Liver (tissue), 8 donors: ENCODE measurements at regions not wholly inside any gene's neighbourhood (a gene's known extent, or its start where the extent isn't known, plus 50 kb on each side); places are given as distances from the start of the nearest gene placed in this dataset.

ENCODE experiments used
- DNase-seq: peaks from one replicate; pipeline ENCODE4 v3.0.0-alpha.2; 2017; ENCODE audit warnings: low spot score
- H3K27ac ChIP-seq, 2 donors: one replicate each; pipeline ENCODE4 v1.7.0; 2013; ENCODE audit warnings: inconsistent platforms in 2 of 2, low read length in 2 of 2, control low read depth in 1 of 2, low read depth in 1 of 2, mild to moderate bottlenecking in 1 of 2
- H3K27me3 ChIP-seq, 4 donors: one replicate each; pipeline versions ENCODE4 v1.6.1 to v1.7.0; 2013; ENCODE audit warnings: low read length in 3 of 4, inconsistent platforms in 1 of 4, mild to moderate bottlenecking in 1 of 4, moderate library complexity in 1 of 4; ENCODE audit not compliant: control insufficient read depth in 4 of 4, insufficient read depth in 4 of 4
- H3K36me3 ChIP-seq, 4 donors: one replicate each; pipeline versions ENCODE4 v1.6.1 to v1.7.0; 2013; ENCODE audit warnings: low read length in 3 of 4, mild to moderate bottlenecking in 3 of 4, low read depth in 1 of 4, moderate library complexity in 1 of 4; ENCODE audit not compliant: control insufficient read depth in 4 of 4, insufficient read depth in 3 of 4
- H3K4me1 ChIP-seq, 4 donors: one replicate each; pipeline versions ENCODE4 v1.6.1 to v1.7.0; 2013; ENCODE audit warnings: low read length in 3 of 4, mild to moderate bottlenecking in 3 of 4, moderate library complexity in 1 of 4; ENCODE audit not compliant: control insufficient read depth in 4 of 4, insufficient read depth in 4 of 4
- H3K4me3 ChIP-seq, 3 donors: one replicate each; pipeline versions ENCODE4 v1.6.1 to v1.7.0; 2013; ENCODE audit warnings: low read length in 3 of 3, control low read depth in 1 of 3, low read depth in 1 of 3, mild to moderate bottlenecking in 1 of 3
- H3K9ac ChIP-seq, 2 donors: one replicate each; pipeline ENCODE4 v1.7.0; 2013; ENCODE audit warnings: low read length in 2 of 2, mild to moderate bottlenecking in 2 of 2, moderate library complexity in 2 of 2, control low read depth in 1 of 2, low read depth in 1 of 2
- H3K9me3 ChIP-seq, 4 donors: one replicate each; pipeline versions ENCODE4 v1.6.1 to v1.7.0; 2013; ENCODE audit warnings: low read length in 3 of 4; ENCODE audit not compliant: control insufficient read depth in 4 of 4
- ATF3 ChIP-seq: IDR thresholded peaks from 2 replicates; pipeline ENCODE4 v1.6.1; 2016; ENCODE audit warnings: antibody characterized with exemption
- EGR1 ChIP-seq, 2 donors: IDR thresholded peaks; 2 replicates each; pipeline ENCODE4 v1.6.1; 2016 to 2018; ENCODE audit warnings: antibody characterized with exemption in 2 of 2, low read depth in 2 of 2
- FOXA1 ChIP-seq: IDR thresholded peaks from 2 replicates; pipeline ENCODE4 v1.6.1; 2016; ENCODE audit warnings: antibody characterized with exemption
- FOXA2 ChIP-seq: IDR thresholded peaks from 2 replicates; pipeline ENCODE4 v1.6.1; 2016; ENCODE audit warnings: antibody characterized with exemption
- GABPA ChIP-seq, 2 donors: IDR thresholded peaks in 1 of 2; conservative IDR thresholded peaks in 1 of 2; 2 replicates each; pipeline ENCODE4 v1.6.1; 2016; ENCODE audit warnings: antibody characterized with exemption in 2 of 2, mild to moderate bottlenecking in 1 of 2, moderate library complexity in 1 of 2
- HNF4A ChIP-seq, 2 donors: conservative IDR thresholded peaks; 2 replicates each; pipeline ENCODE4 v1.6.1; 2016; ENCODE audit warnings: antibody characterized with exemption in 2 of 2, mild to moderate bottlenecking in 2 of 2
- HNF4G ChIP-seq: IDR thresholded peaks from 2 replicates; pipeline ENCODE4 v1.6.1; 2016; ENCODE audit warnings: antibody characterized with exemption
- JUND ChIP-seq, 2 donors: IDR thresholded peaks; 2 replicates each; pipeline ENCODE4 v1.6.1; 2016; ENCODE audit warnings: antibody characterized with exemption in 2 of 2
- MAX ChIP-seq: IDR thresholded peaks from 2 replicates; pipeline ENCODE4 v1.6.1; 2016; ENCODE audit warnings: antibody characterized with exemption
- NR2F2 ChIP-seq: IDR thresholded peaks from 2 replicates; pipeline ENCODE4 v1.6.1; 2016; ENCODE audit warnings: antibody characterized with exemption
- RAD21 ChIP-seq, 2 donors: IDR thresholded peaks; 2 replicates each; pipeline ENCODE4 v1.6.1; 2016; ENCODE audit warnings: antibody characterized with exemption in 2 of 2, mild to moderate bottlenecking in 2 of 2
- REST ChIP-seq: IDR thresholded peaks from 2 replicates; pipeline ENCODE4 v1.6.1; 2016; ENCODE audit warnings: antibody characterized with exemption, mild to moderate bottlenecking
- RXRA ChIP-seq, 2 donors: IDR thresholded peaks; 2 replicates each; pipeline ENCODE4 v1.6.1; 2017 to 2018; ENCODE audit warnings: antibody characterized with exemption in 2 of 2, mild to moderate bottlenecking in 1 of 2
- SP1 ChIP-seq: IDR thresholded peaks from 2 replicates; pipeline ENCODE4 v1.6.1; 2018; ENCODE audit warnings: antibody characterized with exemption, mild to moderate bottlenecking
- TAF1 ChIP-seq: conservative IDR thresholded peaks from 2 replicates; pipeline ENCODE4 v1.6.1; 2016; ENCODE audit warnings: antibody characterized with exemption, mild to moderate bottlenecking
- YY1 ChIP-seq: IDR thresholded peaks from 2 replicates; pipeline ENCODE4 v1.6.1; 2016; ENCODE audit warnings: antibody characterized with exemption, mild to moderate bottlenecking
- WGBS: extraction: QIAGEN DNeasy Blood & Tissue Kit; methylation state at CpG from one replicate; pipeline ENCODE4 v1.1.7; 2013; 5-methylcytosine and 5-hydroxymethylcytosine counted together
- TF ChIP-seq, protein P1 (sequence below): fragments of 150-350 bp; IDR thresholded peaks from 2 replicates; pipeline ENCODE4 v1.5.1; 2017; ENCODE audit warnings: improper control_type of control experiment, low read depth, low read length; ENCODE audit not compliant: missing input control
- donor health status: healthy.
- donor health status: healthy.
- donor health status: healthy.
- donor health status: healthy.
- donor health status: healthy.

DNA sequence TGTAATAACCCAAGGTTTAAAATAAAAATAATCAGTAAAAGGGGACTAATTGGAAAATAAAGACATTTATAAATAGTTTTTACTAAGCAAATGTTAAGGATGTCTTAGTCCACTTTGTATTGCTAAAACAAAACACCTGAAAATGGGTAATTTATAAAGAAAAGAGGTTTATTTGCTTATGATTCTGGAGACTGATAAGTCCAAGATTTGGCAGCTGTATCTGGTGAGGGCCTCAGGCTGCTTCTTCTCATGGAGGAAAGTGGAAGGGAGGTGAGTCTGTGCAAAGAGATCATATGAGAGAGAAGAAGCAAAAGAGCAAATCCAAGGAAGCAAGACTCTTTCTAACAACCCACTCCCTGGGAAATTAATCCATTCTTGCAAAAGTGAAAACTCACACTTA is 299.5 kb downstream of the DSC3 start:
- no peak for TF ChIP-seq RAD21 (IDR thresholded peaks at IDR 0.05)
- TF ChIP-seq MAX = no peak
- no peak for TF ChIP-seq YY1
- no peak for TF ChIP-seq JUND (IDR thresholded peaks at IDR 0.05)
- no peak for TF ChIP-seq NR2F2
- TF ChIP-seq, protein P1, sequence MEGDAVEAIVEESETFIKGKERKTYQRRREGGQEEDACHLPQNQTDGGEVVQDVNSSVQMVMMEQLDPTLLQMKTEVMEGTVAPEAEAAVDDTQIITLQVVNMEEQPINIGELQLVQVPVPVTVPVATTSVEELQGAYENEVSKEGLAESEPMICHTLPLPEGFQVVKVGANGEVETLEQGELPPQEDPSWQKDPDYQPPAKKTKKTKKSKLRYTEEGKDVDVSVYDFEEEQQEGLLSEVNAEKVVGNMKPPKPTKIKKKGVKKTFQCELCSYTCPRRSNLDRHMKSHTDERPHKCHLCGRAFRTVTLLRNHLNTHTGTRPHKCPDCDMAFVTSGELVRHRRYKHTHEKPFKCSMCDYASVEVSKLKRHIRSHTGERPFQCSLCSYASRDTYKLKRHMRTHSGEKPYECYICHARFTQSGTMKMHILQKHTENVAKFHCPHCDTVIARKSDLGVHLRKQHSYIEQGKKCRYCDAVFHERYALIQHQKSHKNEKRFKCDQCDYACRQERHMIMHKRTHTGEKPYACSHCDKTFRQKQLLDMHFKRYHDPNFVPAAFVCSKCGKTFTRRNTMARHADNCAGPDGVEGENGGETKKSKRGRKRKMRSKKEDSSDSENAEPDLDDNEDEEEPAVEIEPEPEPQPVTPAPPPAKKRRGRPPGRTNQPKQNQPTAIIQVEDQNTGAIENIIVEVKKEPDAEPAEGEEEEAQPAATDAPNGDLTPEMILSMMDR = no peak
- TF ChIP-seq HNF4A (conservative IDR thresholded peaks at IDR 0.05) = no peak
- no peak for TF ChIP-seq RXRA (IDR thresholded peaks at IDR 0.05)
- no peak for TF ChIP-seq FOXA1
- TF ChIP-seq EGR1 (IDR thresholded peaks at IDR 0.05; ENCODE audit: low read depth in 2 of 2) = no peak
- no peak for TF ChIP-seq HNF4G
- TF ChIP-seq GABPA (IDR thresholded peaks at IDR 0.05 in 1 of 2, conservative IDR thresholded peaks at IDR 0.05 in 1 of 2) = no peak
- no peak for TF ChIP-seq TAF1
- no peak for TF ChIP-seq ATF3
- no peaks in the 10 kb centered on the region for H3K9me3 ChIP-seq
- H3K27ac ChIP-seq = no peak overlapping the region
- H3K27me3 ChIP-seq = no peaks in the 10 kb centered on the region
- H3K9ac ChIP-seq = no peak overlapping the region
- H3K36me3 ChIP-seq = no peaks in the 10 kb centered on the region
- no peaks in the 10 kb centered on the region for H3K4me1 ChIP-seq
- H3K4me3 ChIP-seq = no peak overlapping the region
- DNase-seq = no peak

GRCh38 chr18:30730915-30731314 is 311.6 kb downstream of the DSC3 start:
- TF ChIP-seq FOXA2 (no peak), NR2F2 (no peak), JUND (IDR thresholded peaks at IDR 0.05) (no peak), ATF3 (no peak), RAD21 (IDR thresholded peaks at IDR 0.05) (no peak), MAX (no peak), REST (no peak), SP1 (no peak)
- TF ChIP-seq, protein P1 = no peak
- Histone ChIP-seq H3K4me3 (no peak overlapping the region), H3K4me1 (no peaks in the 10 kb centered on the region), H3K9me3 (no peaks in the 10 kb centered on the region), H3K27me3 (no peaks in the 10 kb centered on the region), H3K27ac (no peak overlapping the region), H3K36me3 (no peaks in the 10 kb centered on the region), H3K9ac (no peak overlapping the region)
- WGBS = 72% methylated on average over 5 of the region's 5 CpGs
- DNase-seq = no peak
